ENCODE measurements at regions not wholly inside any gene's neighbourhood (a gene's known extent, or its start where the extent isn't known, plus 50 kb on each side); places are given as distances from the start of the nearest gene placed in this dataset.
A peak's percentile ranks its signal among the peaks of the same experiment; 100 is the strongest.

- Histone ChIP-seq H3K9me3 (replicated peaks in 1 of 2; ENCODE audit: control insufficient read depth in 2 of 2, insufficient read depth in 1 of 2, low read depth in 1 of 2, low read length in 2 of 2) (peaks cover 0 to 17% of the 10 kb centered on the region in 2 donors), H4K91ac (ENCODE audit: low read depth, low read length, poor library complexity) (no peak overlapping the region), H3K18ac (ENCODE audit: low read length) (no peak overlapping the region), H3K4me3 (ENCODE audit: low read length in 2 of 2) (no peak overlapping the region), H2BK120ac (ENCODE audit: low read depth, low read length) (no peak overlapping the region), H2AK5ac (ENCODE audit: low read depth, low read length) (no peak overlapping the region), H3K36me3 (replicated peaks in 1 of 2; ENCODE audit: control insufficient read depth in 2 of 2, insufficient read depth in 2 of 2, low read length in 2 of 2) (no peaks in the 10 kb centered on the region), H3K4me1 (ENCODE audit: control insufficient read depth in 2 of 2, insufficient read depth in 1 of 2, low read depth in 1 of 2, low read length in 2 of 2) (peaks cover 4 to 12% of the 10 kb centered on the region in 2 donors), H3K27ac (replicated peaks; ENCODE audit: low read length) (no peak overlapping the region), H2BK5ac (ENCODE audit: low read length) (no peak overlapping the region), H3K4ac (ENCODE audit: low read length) (no peak overlapping the region), H3K4me2 (ENCODE audit: insufficient read depth, low read length, poor library complexity, severe bottlenecking) (no peak overlapping the region), H3K14ac (ENCODE audit: low read length) (no peak overlapping the region), H3K79me1 (ENCODE audit: low read depth, low read length) (no peaks in the 10 kb centered on the region), H4K8ac (ENCODE audit: low read depth, low read length) (no peak overlapping the region), H2BK15ac (ENCODE audit: low read length) (no peak overlapping the region), H3K23ac (ENCODE audit: low read depth, low read length, poor library complexity) (no peak overlapping the region), H3K27me3 (ENCODE audit: control insufficient read depth in 3 of 3, insufficient read depth in 3 of 3, low read depth in 1 of 3, low read length in 3 of 3) (peaks cover 0 to 3% (median 0%) of the 10 kb centered on the region in 3 experiments), H2BK12ac (ENCODE audit: low read length) (no peak overlapping the region), H2AFZ (ENCODE audit: low read length) (peak overlapping the region; percentile 17), H3K9ac (ENCODE audit: low read depth, low read length, poor library complexity) (no peak overlapping the region)
- DNase-seq (ENCODE audit: low spot score), result no peak
- WGBS, 2 donors (ENCODE audit: extremely low coverage in 2 of 2, insufficient read length in 2 of 2, insufficient replicate concordance in 1 of 2), result no CpG with 5 or more reads among the region's 13 CpGs
Observed at GRCh38 chr19:56933014-56933705, 92.6 kb upstream of the PEG3 start.

GRCh38 chr19:56934438-56935090, 94.0 kb upstream of the PEG3 start:
- no peak overlapping the region for H3K4ac ChIP-seq (ENCODE audit: low read length)
- H3K9ac ChIP-seq (ENCODE audit: low read depth, low read length, poor library complexity), result no peak overlapping the region
- H2BK15ac ChIP-seq (ENCODE audit: low read length), result no peak overlapping the region
- no peak overlapping the region for H3K4me3 ChIP-seq (ENCODE audit: low read length in 2 of 2)
- no peak overlapping the region for H4K91ac ChIP-seq (ENCODE audit: low read depth, low read length, poor library complexity)
- no peak overlapping the region for H2AFZ ChIP-seq (ENCODE audit: low read length)
- H3K27me3 ChIP-seq (ENCODE audit: control insufficient read depth in 3 of 3, insufficient read depth in 3 of 3, low read depth in 1 of 3, low read length in 3 of 3), result peaks cover 0 to 6% (median 0%) of the 10 kb centered on the region in 3 experiments
- H3K27ac ChIP-seq (replicated peaks; ENCODE audit: low read length), result no peak overlapping the region
- DNase-seq (ENCODE audit: low spot score), result no peak
- no peak overlapping the region for H2BK120ac ChIP-seq (ENCODE audit: low read depth, low read length)
- H3K23ac ChIP-seq (ENCODE audit: low read depth, low read length, poor library complexity), result no peak overlapping the region
- H3K18ac ChIP-seq (ENCODE audit: low read length), result no peak overlapping the region
- no peak overlapping the region for H2BK12ac ChIP-seq (ENCODE audit: low read length)
- no peak overlapping the region for H2AK5ac ChIP-seq (ENCODE audit: low read depth, low read length)
- peaks cover 0 to 15% of the 10 kb centered on the region in 2 donors for H3K9me3 ChIP-seq (replicated peaks in 1 of 2; ENCODE audit: control insufficient read depth in 2 of 2, insufficient read depth in 1 of 2, low read depth in 1 of 2, low read length in 2 of 2)
- no peak overlapping the region for H4K8ac ChIP-seq (ENCODE audit: low read depth, low read length)
- no peak overlapping the region for H3K4me2 ChIP-seq (ENCODE audit: insufficient read depth, low read length, poor library complexity, severe bottlenecking)
- H2BK5ac ChIP-seq (ENCODE audit: low read length), result no peak overlapping the region
- H3K4me1 ChIP-seq (ENCODE audit: control insufficient read depth in 2 of 2, insufficient read depth in 1 of 2, low read depth in 1 of 2, low read length in 2 of 2), result peaks cover 4 to 12% of the 10 kb centered on the region in 2 donors
- no peaks in the 10 kb centered on the region for H3K79me1 ChIP-seq (ENCODE audit: low read depth, low read length)
- no peaks in the 10 kb centered on the region for H3K36me3 ChIP-seq (replicated peaks in 1 of 2; ENCODE audit: control insufficient read depth in 2 of 2, insufficient read depth in 2 of 2, low read length in 2 of 2)
- H3K14ac ChIP-seq (ENCODE audit: low read length), result no peak overlapping the region
- no CpG with 5 or more reads among the region's 9 CpGs for WGBS, 2 donors (ENCODE audit: extremely low coverage in 2 of 2, insufficient read length in 2 of 2, insufficient replicate concordance in 1 of 2)

GRCh38 chr19:56939951-56940350, 99.4 kb upstream of the PEG3 start:
- H3K23ac ChIP-seq (ENCODE audit: low read depth, low read length, poor library complexity), result no peak overlapping the region
- H3K36me3 ChIP-seq (replicated peaks in 1 of 2; ENCODE audit: control insufficient read depth in 2 of 2, insufficient read depth in 2 of 2, low read length in 2 of 2), result no peaks in the 10 kb centered on the region
- peaks cover 0 to 6% (median 0%) of the 10 kb centered on the region in 3 experiments for H3K27me3 ChIP-seq (ENCODE audit: control insufficient read depth in 3 of 3, insufficient read depth in 3 of 3, low read depth in 1 of 3, low read length in 3 of 3)
- H3K9ac ChIP-seq (ENCODE audit: low read depth, low read length, poor library complexity), result no peak overlapping the region
- H3K18ac ChIP-seq (ENCODE audit: low read length), result no peak overlapping the region
- DNase-seq (ENCODE audit: low spot score), result no peak
- H3K14ac ChIP-seq (ENCODE audit: low read length), result no peak overlapping the region
- H3K79me1 ChIP-seq (ENCODE audit: low read depth, low read length), result no peaks in the 10 kb centered on the region
- no peak overlapping the region for H3K4me2 ChIP-seq (ENCODE audit: insufficient read depth, low read length, poor library complexity, severe bottlenecking)
- H3K27ac ChIP-seq (replicated peaks; ENCODE audit: low read length), result no peak overlapping the region
- H2BK12ac ChIP-seq (ENCODE audit: low read length), result no peak overlapping the region
- H2AFZ ChIP-seq (ENCODE audit: low read length), result no peak overlapping the region
- WGBS, 2 donors (ENCODE audit: extremely low coverage in 2 of 2, insufficient read length in 2 of 2, insufficient replicate concordance in 1 of 2), result no CpG with 5 or more reads among the region's 11 CpGs
- H3K4me1 ChIP-seq (ENCODE audit: control insufficient read depth in 2 of 2, insufficient read depth in 1 of 2, low read depth in 1 of 2, low read length in 2 of 2), result no peaks in the 10 kb centered on the region
- peaks cover 0 to 4% of the 10 kb centered on the region in 2 donors for H3K9me3 ChIP-seq (replicated peaks in 1 of 2; ENCODE audit: control insufficient read depth in 2 of 2, insufficient read depth in 1 of 2, low read depth in 1 of 2, low read length in 2 of 2)
- H4K8ac ChIP-seq (ENCODE audit: low read depth, low read length), result no peak overlapping the region
- H3K4me3 ChIP-seq (ENCODE audit: low read length in 2 of 2), result no peak overlapping the region
- H2BK120ac ChIP-seq (ENCODE audit: low read depth, low read length), result no peak overlapping the region
- no peak overlapping the region for H2AK5ac ChIP-seq (ENCODE audit: low read depth, low read length)
- no peak overlapping the region for H3K4ac ChIP-seq (ENCODE audit: low read length)
- H4K91ac ChIP-seq (ENCODE audit: low read depth, low read length, poor library complexity), result no peak overlapping the region
- no peak overlapping the region for H2BK15ac ChIP-seq (ENCODE audit: low read length)
- H2BK5ac ChIP-seq (ENCODE audit: low read length), result no peak overlapping the region

DNA sequence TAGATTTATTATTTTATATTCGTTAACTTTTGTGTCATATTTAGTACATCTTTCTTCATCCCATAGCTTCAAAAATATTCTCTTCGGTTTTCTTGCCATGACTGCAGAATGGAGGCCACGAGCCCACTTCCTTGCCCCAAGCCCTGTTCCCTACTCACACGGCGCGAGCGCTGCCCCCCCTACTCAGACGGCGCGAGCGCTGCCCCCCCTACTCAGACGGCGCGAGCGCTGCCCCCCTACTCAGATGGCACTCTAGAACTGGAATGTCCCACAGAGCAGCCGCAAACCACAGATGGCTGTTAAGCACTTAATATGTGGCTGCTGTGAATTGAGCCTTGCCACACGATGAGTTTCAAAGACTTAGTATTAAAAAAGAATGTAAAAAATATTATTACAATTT, 102.2 kb upstream of the PEG3 start:
- H3K9me3 ChIP-seq (replicated peaks in 1 of 2; ENCODE audit: control insufficient read depth in 2 of 2, insufficient read depth in 1 of 2, low read depth in 1 of 2, low read length in 2 of 2), result no peaks in the 10 kb centered on the region
- no peaks in the 10 kb centered on the region for H3K36me3 ChIP-seq (replicated peaks in 1 of 2; ENCODE audit: control insufficient read depth in 2 of 2, insufficient read depth in 2 of 2, low read length in 2 of 2)
- H2AFZ ChIP-seq (ENCODE audit: low read length), result no peak overlapping the region
- H3K9ac ChIP-seq (ENCODE audit: low read depth, low read length, poor library complexity), result peak overlapping the region; percentile 10
- peaks cover 0 to 3% (median 0%) of the 10 kb centered on the region in 3 experiments for H3K27me3 ChIP-seq (ENCODE audit: control insufficient read depth in 3 of 3, insufficient read depth in 3 of 3, low read depth in 1 of 3, low read length in 3 of 3)
- H3K4me3 ChIP-seq (ENCODE audit: low read length in 2 of 2), result no peak overlapping the region
- peaks cover 2 to 10% of the 10 kb centered on the region in 2 donors for H3K4me1 ChIP-seq (ENCODE audit: control insufficient read depth in 2 of 2, insufficient read depth in 1 of 2, low read depth in 1 of 2, low read length in 2 of 2)
- DNase-seq (ENCODE audit: low spot score), result peak; percentile 62
- peak overlapping the region; percentile 92 for H2BK12ac ChIP-seq (ENCODE audit: low read length)
- no peaks in the 10 kb centered on the region for H3K79me1 ChIP-seq (ENCODE audit: low read depth, low read length)
- H3K18ac ChIP-seq (ENCODE audit: low read length), result peak overlapping the region; percentile 90
- no peak overlapping the region for H2BK120ac ChIP-seq (ENCODE audit: low read depth, low read length)
- H2AK5ac ChIP-seq (ENCODE audit: low read depth, low read length), result peak overlapping the region; percentile 85
- H3K4ac ChIP-seq (ENCODE audit: low read length), result no peak overlapping the region
- no peak overlapping the region for H4K8ac ChIP-seq (ENCODE audit: low read depth, low read length)
- H3K14ac ChIP-seq (ENCODE audit: low read length), result no peak overlapping the region
- no peak overlapping the region for H2BK5ac ChIP-seq (ENCODE audit: low read length)
- no peak overlapping the region for H3K27ac ChIP-seq (replicated peaks; ENCODE audit: low read length)
- no peak overlapping the region for H2BK15ac ChIP-seq (ENCODE audit: low read length)
- no peak overlapping the region for H3K23ac ChIP-seq (ENCODE audit: low read depth, low read length, poor library complexity)
- no peak overlapping the region for H4K91ac ChIP-seq (ENCODE audit: low read depth, low read length, poor library complexity)
- no CpG with 5 or more reads among the region's 17 CpGs for WGBS, 2 donors (ENCODE audit: extremely low coverage in 2 of 2, insufficient read length in 2 of 2, insufficient replicate concordance in 1 of 2)
- peak overlapping the region; percentile 19 for H3K4me2 ChIP-seq (ENCODE audit: insufficient read depth, low read length, poor library complexity, severe bottlenecking)
